HG03571 (cell line): ENCODE measurements at regions not wholly inside any gene's neighbourhood (a gene's known extent, or its start where the extent isn't known, plus 50 kb on each side); places are given as distances from the start of the nearest gene placed in this dataset.
"Not testable (repeated sequence)": the region's sequence is repeated elsewhere in the genome, so short reads cannot be mapped to it uniquely, and the experiment has no call there.

Experiments used
- ATAC-seq: cut with Tn5 transposase; IDR thresholded peaks from one replicate; pipeline ENCODE4 v1.9.1; 2021; ENCODE audit not compliant: unreplicated experiment

- no peak for ATAC-seq
Observed at GRCh38 chr13:88675347-88675996, 1004.3 kb downstream of the SLITRK5 start.

DNA sequence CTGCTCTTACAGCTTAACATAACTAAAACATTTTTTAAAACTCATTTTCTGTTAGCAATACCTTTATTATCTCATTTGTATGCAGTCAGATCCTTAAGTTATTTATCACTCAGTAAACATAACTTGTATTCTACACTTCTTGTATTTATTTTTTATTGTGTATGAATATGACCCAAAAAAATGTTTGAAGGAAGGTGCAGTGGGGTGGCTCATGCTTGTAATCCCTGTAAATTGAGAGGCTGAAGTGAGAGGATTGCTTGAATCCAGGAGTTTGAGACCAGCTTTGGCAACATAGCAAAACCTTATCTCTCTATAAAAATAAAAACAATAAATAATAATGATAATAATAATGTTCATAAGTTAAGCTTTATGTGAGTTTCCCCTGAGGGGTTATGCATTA is 1004.8 kb downstream of the SLITRK5 start:
- no peak for ATAC-seq

GRCh38 chr13:88685459-88685858 is 1014.3 kb downstream of the SLITRK5 start:
- no peak for ATAC-seq

DNA sequence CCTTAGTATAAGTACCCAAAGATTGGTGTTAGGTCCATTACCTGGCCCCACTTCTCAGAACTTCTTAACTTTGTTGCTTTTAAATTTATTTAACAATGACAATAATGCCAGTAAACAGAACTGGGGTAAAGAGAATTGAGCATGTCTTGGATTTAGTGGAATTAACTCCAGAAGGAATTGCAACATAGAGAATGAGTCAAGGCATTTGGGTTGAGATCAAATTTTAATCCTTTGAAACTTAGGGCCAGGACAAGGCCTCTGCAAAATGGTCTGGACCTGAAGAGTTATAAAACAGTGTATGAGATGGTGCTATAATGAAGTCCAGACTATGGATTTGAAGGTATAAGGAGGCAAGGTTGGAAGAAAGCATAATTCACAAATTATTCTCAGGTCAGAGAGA is 1030.4 kb downstream of the SLITRK5 start:
- ATAC-seq: no peak

DNA sequence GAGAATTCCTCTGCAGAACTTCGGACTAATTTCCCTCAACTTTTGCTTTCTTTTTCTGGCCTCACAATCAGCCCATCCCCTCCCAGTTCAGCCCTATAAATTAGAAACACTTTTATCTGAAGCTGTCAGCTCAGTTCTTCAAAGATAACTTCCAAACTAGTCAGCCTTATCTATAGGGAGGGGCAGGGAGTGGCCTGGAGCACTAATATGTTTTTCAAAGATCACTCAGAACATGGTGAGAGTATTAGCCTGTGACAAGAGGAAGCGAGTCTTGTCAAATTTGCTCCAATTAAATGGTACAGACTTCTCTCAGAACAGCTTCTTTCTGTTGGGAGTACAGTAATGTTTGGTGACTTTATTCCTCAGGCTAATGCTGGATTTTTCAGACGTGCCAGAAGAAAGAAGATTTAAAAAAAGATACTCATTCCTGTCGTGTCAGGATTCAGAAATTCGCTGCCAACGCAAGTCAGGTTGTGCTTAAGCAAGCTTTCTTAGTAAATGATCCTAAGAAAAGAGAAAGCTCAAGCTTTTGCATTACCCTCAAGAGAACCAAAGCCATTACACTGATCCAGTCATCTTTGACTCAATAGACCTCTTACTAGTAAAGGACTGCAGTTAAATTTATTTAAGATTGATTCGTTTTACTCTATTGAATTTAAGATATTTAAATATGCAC is 1033.6 kb downstream of the SLITRK5 start:
- ATAC-seq: no peak

GRCh38 chr13:88707646-88708045 is 1036.5 kb downstream of the SLITRK5 start:
- ATAC-seq: no peak

DNA sequence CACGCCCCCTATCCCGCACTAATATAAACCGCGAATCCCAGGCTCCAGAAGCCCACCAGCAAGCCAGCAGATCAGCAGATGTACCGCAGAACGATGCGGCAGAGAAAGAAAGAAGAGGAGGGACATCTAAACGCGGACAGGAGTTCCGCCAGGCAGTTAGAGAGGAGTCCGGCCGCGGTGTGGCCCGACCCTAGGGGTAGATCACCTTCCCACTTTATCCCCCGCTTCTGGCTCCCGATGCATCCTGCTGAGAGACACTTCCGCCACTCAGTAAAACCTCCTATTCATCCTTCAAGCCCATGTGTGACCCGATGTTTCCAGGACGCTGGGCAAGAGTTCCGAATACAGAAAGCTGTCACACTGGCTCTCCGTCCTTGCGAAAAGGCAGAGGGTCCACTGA is 1046.8 kb downstream of the SLITRK5 start:
- ATAC-seq: no peak

DNA sequence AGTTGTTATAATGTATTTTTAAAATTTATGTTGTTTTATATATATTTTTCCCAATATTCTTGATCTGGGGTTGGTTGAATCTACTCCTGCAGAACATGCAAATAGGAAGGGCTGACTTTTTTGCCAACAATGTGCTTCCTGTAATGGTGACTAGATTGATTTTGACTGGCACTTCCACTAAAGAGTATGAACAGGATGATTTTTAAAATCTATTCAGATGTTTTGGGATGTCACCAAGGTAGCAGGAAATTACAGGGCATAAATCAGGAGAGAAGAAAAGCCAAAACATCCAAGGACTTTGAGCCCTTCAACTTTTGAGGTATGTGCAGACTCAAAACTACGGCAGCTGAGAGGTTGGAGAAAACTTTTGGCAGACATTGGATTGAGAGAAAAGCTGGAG is 1047.6 kb downstream of the SLITRK5 start:
- ATAC-seq: no peak

GRCh38 chr13:88726075-88726474 is 1054.9 kb downstream of the SLITRK5 start:
- ATAC-seq: no peak

GRCh38 chr13:88727236-88727635 is 1056.1 kb downstream of the SLITRK5 start:
- ATAC-seq: not testable (repeated sequence)

- ATAC-seq: no peak
Observed at GRCh38 chr13:88729605-88730004, 1058.4 kb downstream of the SLITRK5 start.

- no peak for ATAC-seq
Observed at GRCh38 chr13:88736026-88736425, 1064.9 kb downstream of the SLITRK5 start.

GRCh38 chr13:88739195-88739594 is 1068.0 kb downstream of the SLITRK5 start:
- ATAC-seq: no peak

GRCh38 chr13:88744289-88744688 is 1073.1 kb downstream of the SLITRK5 start:
- ATAC-seq: no peak

- ATAC-seq: no peak
Observed at GRCh38 chr13:88745011-88745410, 1073.8 kb downstream of the SLITRK5 start.

- ATAC-seq: no peak
Observed at GRCh38 chr13:88752041-88752440, 1080.9 kb downstream of the SLITRK5 start.

DNA sequence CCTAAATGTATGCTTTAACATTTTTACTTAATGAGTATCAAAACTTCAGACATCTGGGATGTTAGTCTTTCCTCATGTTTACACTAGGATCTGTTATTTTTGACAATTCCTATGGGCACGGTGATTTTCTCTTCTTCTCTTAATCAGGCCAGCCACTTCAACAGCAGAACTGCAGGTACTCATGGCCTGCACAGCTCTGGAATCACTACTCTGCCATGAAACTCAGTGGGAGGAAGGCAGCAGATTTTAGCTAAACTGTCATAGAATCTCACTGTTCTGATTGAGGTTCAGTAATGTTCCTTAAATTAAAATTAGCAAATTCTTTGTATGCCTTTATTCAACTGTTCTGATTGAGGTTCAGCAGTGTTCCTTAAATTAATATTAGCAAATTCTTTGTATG is 1083.0 kb downstream of the SLITRK5 start:
- no peak for ATAC-seq

- no peak for ATAC-seq
Observed at GRCh38 chr13:88761145-88761544, 1090.0 kb downstream of the SLITRK5 start.

DNA sequence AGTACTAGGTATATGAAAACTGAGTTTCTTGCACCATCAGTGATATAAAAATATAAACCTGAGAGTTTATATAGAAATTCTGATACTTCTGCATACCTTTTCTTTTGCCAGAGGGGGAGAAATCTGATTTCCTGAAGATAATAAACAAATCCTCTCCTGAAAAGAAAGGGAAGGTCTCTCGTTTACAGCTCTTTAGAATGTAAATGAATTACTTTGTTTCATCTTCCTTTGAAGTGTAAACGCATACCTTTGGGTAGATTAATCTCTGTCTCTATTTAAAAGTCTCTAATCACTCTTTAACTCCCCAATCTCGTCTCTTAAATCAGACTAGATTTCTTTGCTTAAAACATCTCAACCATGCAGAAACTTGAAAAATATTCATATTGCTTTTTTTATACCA is 1092.9 kb downstream of the SLITRK5 start:
- ATAC-seq: no peak

DNA sequence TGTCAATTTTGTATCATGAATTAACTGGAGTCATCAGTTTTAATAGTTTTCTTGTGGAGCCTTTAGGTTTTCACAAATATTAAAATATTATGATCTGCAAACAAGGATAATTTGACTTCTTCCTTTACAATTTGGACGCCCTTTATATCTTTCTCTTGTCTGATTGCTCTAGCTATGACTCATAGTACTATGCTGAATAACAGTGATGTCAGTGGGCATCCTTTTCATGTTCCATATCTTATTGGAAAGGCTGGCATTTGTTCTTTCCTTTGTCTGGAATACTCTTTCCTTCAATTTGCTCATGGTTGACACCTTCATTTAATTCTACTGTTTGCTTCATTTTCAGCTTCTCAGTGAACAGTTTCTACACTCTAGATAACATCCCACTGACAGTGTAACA is 1129.3 kb downstream of the SLITRK5 start:
- no peak for ATAC-seq

DNA sequence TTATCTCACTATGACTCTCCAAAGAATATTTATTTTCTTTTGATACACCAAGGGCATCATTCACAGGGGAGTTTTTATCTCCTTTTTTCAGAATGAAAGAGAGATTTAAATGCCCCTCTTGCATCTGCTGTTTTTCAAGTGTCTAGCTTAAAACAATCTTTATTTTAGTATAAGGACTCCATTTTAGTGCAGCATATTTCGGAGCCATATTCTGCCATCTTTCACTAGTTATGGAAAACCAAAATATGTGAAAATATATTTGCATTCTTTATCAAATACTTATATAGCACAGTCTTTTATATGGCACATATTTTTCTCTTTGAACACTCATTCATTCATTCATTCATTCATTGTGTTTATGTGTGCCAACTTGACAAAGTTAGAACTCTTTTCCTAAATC is 1130.2 kb downstream of the SLITRK5 start:
- no peak for ATAC-seq

- no peak for ATAC-seq
Observed at GRCh38 chr13:88802886-88803285, 1131.7 kb downstream of the SLITRK5 start.

- ATAC-seq: no peak
Observed at GRCh38 chr13:88806438-88806837, 1135.3 kb downstream of the SLITRK5 start.
